ENCODE measurements at regions not wholly inside any gene's neighbourhood (a gene's known extent, or its start where the extent isn't known, plus 50 kb on each side); places are given as distances from the start of the nearest gene placed in this dataset.

DNA sequence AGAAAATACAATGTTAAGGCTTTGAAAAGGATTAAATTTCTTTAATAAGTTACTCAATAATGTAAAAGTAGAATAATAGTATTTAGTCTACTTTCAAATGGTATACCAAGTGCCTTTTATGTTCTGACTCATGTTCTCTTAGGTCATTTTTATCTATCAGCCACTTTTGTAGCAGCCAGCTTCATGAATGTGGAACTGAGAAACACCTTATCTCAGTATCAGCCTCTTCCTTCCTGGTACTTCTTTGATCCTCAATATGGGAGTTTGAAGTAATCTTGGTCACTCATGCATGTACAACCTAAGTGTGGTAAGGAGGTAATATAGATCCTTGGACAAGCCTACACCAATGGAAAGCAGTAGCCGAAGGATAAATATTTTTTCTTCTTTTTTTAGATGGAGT lies 180.4 kb upstream of the NRXN1 start:
- TF ChIP-seq JUN (IDR thresholded peaks at IDR 0.05), result no peak
- no peak for TF ChIP-seq CTCF (IDR thresholded peaks at IDR 0.05)
- no peak for TF ChIP-seq MAZ (IDR thresholded peaks at IDR 0.05; ENCODE audit: borderline replicate concordance, low read depth, low read length)

Measured in A549 (cell line).